ENCODE measurements at regions not wholly inside any gene's neighbourhood (a gene's known extent, or its start where the extent isn't known, plus 50 kb on each side); places are given as distances from the start of the nearest gene placed in this dataset.

- no peaks in the 10 kb centered on the region for H3K79me2 ChIP-seq (ENCODE audit: low read length)
- H3F3A ChIP-seq (ENCODE audit: insufficient read depth, low read length) = no peaks in the 10 kb centered on the region
- H3K4me1 ChIP-seq (ENCODE audit: low read length) = no peaks in the 10 kb centered on the region
- H3K9ac ChIP-seq (ENCODE audit: low read length) = no peak overlapping the region
- H3K4me2 ChIP-seq (ENCODE audit: low read depth, low read length) = no peak overlapping the region
- DNase-seq = no peak
- H3K9me2 ChIP-seq (replicated peaks; ENCODE audit: insufficient read depth, low read length) = no peaks in the 10 kb centered on the region
- no peak overlapping the region for H2AFZ ChIP-seq (ENCODE audit: low read length)
- no peak overlapping the region for H3K27ac ChIP-seq (ENCODE audit: low read length)
- H3K4me3 ChIP-seq (ENCODE audit: low read length) = no peak overlapping the region
- TF ChIP-seq CTCF (IDR thresholded peaks at IDR 0.05; ENCODE audit: low read length) = no peak
- TF ChIP-seq EZH2phosphoT487 (IDR thresholded peaks at IDR 0.05; ENCODE audit: low read length) = no peak
- no peak for TF ChIP-seq EZH2 (optimal IDR thresholded peaks at IDR 0.05; ENCODE audit: low read depth, low read length)
- H4K20me1 ChIP-seq (ENCODE audit: insufficient read depth, low read length) = no peaks in the 10 kb centered on the region
- no peaks in the 10 kb centered on the region for H3K27me3 ChIP-seq (replicated peaks; ENCODE audit: insufficient read depth, low read length)
- H3K36me3 ChIP-seq (replicated peaks; ENCODE audit: insufficient read depth, low read length) = no peaks in the 10 kb centered on the region
- H3K9me3 ChIP-seq (replicated peaks; ENCODE audit: insufficient read depth, low read length) = no peaks in the 10 kb centered on the region
Observed at GRCh38 chr1:68950036-68950435, 453.2 kb upstream of the DEPDC1 start.

GRCh38 chr1:68953311-68953710 lies 456.4 kb upstream of the DEPDC1 start:
- Histone ChIP-seq H3K9me2 (replicated peaks; ENCODE audit: insufficient read depth, low read length) (no peaks in the 10 kb centered on the region), H3K36me3 (replicated peaks; ENCODE audit: insufficient read depth, low read length) (no peaks in the 10 kb centered on the region), H3K4me1 (ENCODE audit: low read length) (peaks cover 1% of the 10 kb centered on the region), H3K27ac (ENCODE audit: low read length) (no peak overlapping the region), H3K4me3 (ENCODE audit: low read length) (no peak overlapping the region), H3K9me3 (replicated peaks; ENCODE audit: insufficient read depth, low read length) (no peaks in the 10 kb centered on the region), H3K4me2 (ENCODE audit: low read depth, low read length) (no peak overlapping the region), H3K27me3 (replicated peaks; ENCODE audit: insufficient read depth, low read length) (no peaks in the 10 kb centered on the region), H2AFZ (ENCODE audit: low read length) (no peak overlapping the region), H3F3A (ENCODE audit: insufficient read depth, low read length) (no peaks in the 10 kb centered on the region), H3K79me2 (ENCODE audit: low read length) (no peaks in the 10 kb centered on the region), H4K20me1 (ENCODE audit: insufficient read depth, low read length) (no peaks in the 10 kb centered on the region), H3K9ac (ENCODE audit: low read length) (no peak overlapping the region)
- TF ChIP-seq EZH2phosphoT487 (IDR thresholded peaks at IDR 0.05; ENCODE audit: low read length) = no peak
- TF ChIP-seq CTCF (IDR thresholded peaks at IDR 0.05; ENCODE audit: low read length) = no peak
- no peak for TF ChIP-seq EZH2 (optimal IDR thresholded peaks at IDR 0.05; ENCODE audit: low read depth, low read length)
- DNase-seq = no peak

- Histone ChIP-seq H3K36me3 (replicated peaks; ENCODE audit: insufficient read depth, low read length) (no peaks in the 10 kb centered on the region), H3K27ac (ENCODE audit: low read length) (no peak overlapping the region), H3K9me2 (replicated peaks; ENCODE audit: insufficient read depth, low read length) (no peaks in the 10 kb centered on the region)
Observed at GRCh38 chr1:68954841-68955240, 458.0 kb upstream of the DEPDC1 start.

More at GRCh38 chr1:68954841-68955240, 458.0 kb upstream of the DEPDC1 start:
- H3K9ac ChIP-seq (ENCODE audit: low read length) = no peak overlapping the region
- H2AFZ ChIP-seq (ENCODE audit: low read length) = no peak overlapping the region
- DNase-seq = no peak
- TF ChIP-seq EZH2 (optimal IDR thresholded peaks at IDR 0.05; ENCODE audit: low read depth, low read length) (no peak), EZH2phosphoT487 (IDR thresholded peaks at IDR 0.05; ENCODE audit: low read length) (no peak), CTCF (IDR thresholded peaks at IDR 0.05; ENCODE audit: low read length) (no peak)
- no peaks in the 10 kb centered on the region for H3K79me2 ChIP-seq (ENCODE audit: low read length)
- H4K20me1 ChIP-seq (ENCODE audit: insufficient read depth, low read length) = no peaks in the 10 kb centered on the region
- H3K4me3 ChIP-seq (ENCODE audit: low read length) = no peak overlapping the region
- peaks cover 17% of the 10 kb centered on the region for H3K4me1 ChIP-seq (ENCODE audit: low read length)
- no peaks in the 10 kb centered on the region for H3F3A ChIP-seq (ENCODE audit: insufficient read depth, low read length)
- H3K4me2 ChIP-seq (ENCODE audit: low read depth, low read length) = no peak overlapping the region
- H3K27me3 ChIP-seq (replicated peaks; ENCODE audit: insufficient read depth, low read length) = no peaks in the 10 kb centered on the region
- H3K9me3 ChIP-seq (replicated peaks; ENCODE audit: insufficient read depth, low read length) = no peaks in the 10 kb centered on the region

Data from MM.1S (cell line).